GM23338 (cell line): ENCODE measurements at regions not wholly inside any gene's neighbourhood (a gene's known extent, or its start where the extent isn't known, plus 50 kb on each side); places are given as distances from the start of the nearest gene placed in this dataset.

Experiments used
- CREB1 ChIP-seq: fragments of 250-450 bp; sonication (Bioruptor Pico); IDR thresholded peaks from 2 replicates; pipeline ENCODE4 v1.5.0; 2020; ENCODE audit warnings: low read depth, mild to moderate bottlenecking, moderate library complexity
- CTCF ChIP-seq, 2 experiments: fragments of 200-600 bp in 1 of 2; sonication (generic) in 1 of 2; conservative IDR thresholded peaks; 2 replicates each; pipeline versions ENCODE4 v1.5.1 to v1.6.1; 2016 to 2017; ENCODE audit warnings: antibody characterized with exemption in 2 of 2, low read depth in 2 of 2, mild to moderate bottlenecking in 2 of 2, moderate library complexity in 1 of 2
- EZH2 ChIP-seq: fragments of 200-600 bp; sonication (generic); IDR thresholded peaks from one replicate; pipeline ENCODE4 v1.8.0; 2017; ENCODE audit warnings: antibody characterized with exemption, mild to moderate bottlenecking, low read depth; ENCODE audit not compliant: unreplicated experiment
- EZH2phosphoT487 ChIP-seq: fragments of 200-600 bp; sonication (generic); IDR thresholded peaks from one replicate; pipeline ENCODE4 v1.8.1; 2018; ENCODE audit warnings: antibody characterized with exemption; ENCODE audit not compliant: unreplicated experiment
- JUNB ChIP-seq: IDR thresholded peaks from one replicate; pipeline ENCODE4 v1.6.1; 2016; ENCODE audit warnings: antibody characterized with exemption; ENCODE audit not compliant: unreplicated experiment
- NANOG ChIP-seq: IDR thresholded peaks from 2 replicates; pipeline ENCODE4 v1.6.1; 2016; ENCODE audit warnings: antibody characterized with exemption, borderline replicate concordance
- POLR2AphosphoS5 ChIP-seq: IDR thresholded peaks from 2 replicates; pipeline ENCODE4 v1.6.1; 2016; ENCODE audit warnings: antibody characterized with exemption, low read depth
- REST ChIP-seq: IDR thresholded peaks from one replicate; pipeline ENCODE4 v1.6.1; 2018; ENCODE audit warnings: antibody characterized with exemption; ENCODE audit not compliant: unreplicated experiment

GRCh38 chr1:232725305-232726047, 79.7 kb upstream of the MAP10 start:
- TF ChIP-seq EZH2phosphoT487 (no peak), CTCF (conservative IDR thresholded peaks at IDR 0.05; ENCODE audit: low read depth in 2 of 2) (0 out of 4 replicates have a peak, but pooled peaks of 1 of the 2 experiments have one; percentile 20), POLR2AphosphoS5 (no peak), EZH2 (no peak), NANOG (no peak), REST (no peak), JUNB (no peak), CREB1 (no peak)
